Activated naive CD8-positive, alpha-beta T cell treated with anti-CD3 and anti-CD28 coated beads for 36 hours (primary cell): ENCODE measurements at regions not wholly inside any gene's neighbourhood (a gene's known extent, or its start where the extent isn't known, plus 50 kb on each side); places are given as distances from the start of the nearest gene placed in this dataset.

Experiments used
- DNase-seq: peaks from one replicate; pipeline ENCODE4 v3.0.0; 2021
- H3K27ac Mint-ChIP-seq: one replicate; pipeline ENCODE4 v1.8.0; 2022; ENCODE audit warnings: mild to moderate bottlenecking, moderate library complexity, mixed read lengths
- H3K27me3 Mint-ChIP-seq: one replicate; pipeline ENCODE4 v1.8.0; 2022; ENCODE audit warnings: mild to moderate bottlenecking, mixed read lengths
- H3K36me3 Mint-ChIP-seq: one replicate; pipeline ENCODE4 v1.8.0; 2021; ENCODE audit warnings: mild to moderate bottlenecking, mixed read lengths
- H3K4me1 Mint-ChIP-seq: one replicate; pipeline ENCODE4 v1.8.0; 2021; ENCODE audit warnings: mixed read lengths
- H3K4me3 Mint-ChIP-seq: one replicate; pipeline ENCODE4 v1.8.0; 2022; ENCODE audit warnings: mild to moderate bottlenecking, moderate library complexity, mixed read lengths
- H3K9me3 Mint-ChIP-seq: one replicate; pipeline ENCODE4 v1.8.0; 2022; ENCODE audit warnings: mixed read lengths

DNA sequence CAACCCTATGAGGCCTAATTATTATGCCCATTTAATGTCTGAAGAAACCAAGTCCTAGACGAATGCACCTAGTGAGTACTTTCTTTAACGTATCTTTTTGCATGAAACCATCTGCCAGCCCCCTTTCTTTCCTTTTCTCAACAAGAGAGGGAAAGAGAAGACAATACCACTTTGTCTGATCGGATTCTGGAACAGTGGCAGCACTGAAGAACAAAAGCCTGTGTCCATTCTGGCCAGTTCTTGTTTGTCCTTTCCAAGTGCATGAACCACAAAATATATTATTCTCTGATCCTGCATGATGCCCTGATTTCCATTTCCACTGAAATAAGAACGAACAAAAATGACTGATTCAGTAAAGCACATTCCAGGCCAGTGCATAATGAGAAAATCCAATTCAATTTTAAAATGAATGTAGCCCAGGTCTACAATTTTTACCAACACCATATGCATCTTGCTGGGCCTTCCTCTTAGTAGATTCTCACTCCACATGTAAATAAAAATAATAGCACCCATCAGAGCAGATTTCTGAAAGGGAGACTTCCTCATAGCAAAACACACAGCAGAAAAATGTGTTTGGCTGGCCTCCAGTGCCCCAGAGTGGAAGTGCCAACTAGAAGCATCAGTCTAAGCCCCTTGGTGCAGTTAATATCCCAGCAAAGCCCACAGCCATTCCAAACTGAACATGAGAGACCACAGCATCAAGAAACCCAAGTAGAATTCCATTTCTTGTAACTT is 422.6 kb upstream of the ID2 start:
- H3K4me3 Mint-ChIP-seq, result no peak overlapping the region

DNA sequence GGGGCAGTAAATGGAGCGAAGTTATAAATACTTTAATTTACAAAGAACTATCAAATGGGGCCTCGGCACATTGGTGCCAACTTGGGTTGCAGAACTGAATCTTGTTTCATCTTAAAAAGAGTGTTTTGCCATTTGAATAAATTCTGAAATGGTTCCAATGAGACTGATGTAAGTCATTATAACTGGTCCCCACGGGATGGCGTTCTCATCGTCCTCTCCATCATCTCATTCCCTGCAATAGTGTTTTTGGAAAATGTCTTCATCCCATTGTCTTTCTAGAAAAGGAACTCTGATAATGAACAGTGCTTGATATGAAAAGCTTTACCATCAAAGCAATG is 422.0 kb upstream of the ID2 start:
- no peak overlapping the region for H3K4me3 Mint-ChIP-seq
- no peak overlapping the region for H3K27ac Mint-ChIP-seq
- no peak for DNase-seq
- H3K36me3 Mint-ChIP-seq, result no peaks in the 10 kb centered on the region
- H3K4me1 Mint-ChIP-seq, result no peaks in the 10 kb centered on the region
- H3K9me3 Mint-ChIP-seq, result no peaks in the 10 kb centered on the region
- no peaks in the 10 kb centered on the region for H3K27me3 Mint-ChIP-seq

More for the DNA sequence above, 422.6 kb upstream of the ID2 start:
- Mint-ChIP-seq H3K9me3 (no peaks in the 10 kb centered on the region), H3K27ac (no peak overlapping the region), H3K27me3 (no peaks in the 10 kb centered on the region), H3K36me3 (no peaks in the 10 kb centered on the region), H3K4me1 (peaks cover 3% of the 10 kb centered on the region)
- no peak for DNase-seq

DNA sequence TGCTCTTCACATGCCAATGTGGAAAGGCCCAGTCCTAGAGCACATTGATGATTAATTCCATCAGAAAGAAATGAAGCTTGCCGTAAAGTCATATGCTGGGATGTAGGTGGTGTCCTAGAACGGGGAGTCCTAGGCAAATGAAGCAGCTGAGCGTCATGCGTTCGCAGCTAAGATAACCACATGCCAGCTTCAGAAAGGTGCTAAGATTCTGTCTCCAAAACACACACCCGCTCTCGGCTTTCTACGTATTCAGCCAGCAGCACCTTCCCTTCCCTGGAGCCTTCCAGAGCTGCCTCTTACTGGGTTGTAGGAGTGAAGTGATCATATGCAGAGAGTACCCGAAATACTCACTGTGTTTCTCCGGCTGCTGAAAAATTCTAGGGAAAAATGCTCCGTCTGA is 421.6 kb upstream of the ID2 start:
- H3K9me3 Mint-ChIP-seq, result no peaks in the 10 kb centered on the region
- no peak overlapping the region for H3K27ac Mint-ChIP-seq
- H3K36me3 Mint-ChIP-seq, result no peaks in the 10 kb centered on the region
- no peaks in the 10 kb centered on the region for H3K4me1 Mint-ChIP-seq
- H3K4me3 Mint-ChIP-seq, result no peak overlapping the region
- no peaks in the 10 kb centered on the region for H3K27me3 Mint-ChIP-seq
- no peak for DNase-seq

DNA sequence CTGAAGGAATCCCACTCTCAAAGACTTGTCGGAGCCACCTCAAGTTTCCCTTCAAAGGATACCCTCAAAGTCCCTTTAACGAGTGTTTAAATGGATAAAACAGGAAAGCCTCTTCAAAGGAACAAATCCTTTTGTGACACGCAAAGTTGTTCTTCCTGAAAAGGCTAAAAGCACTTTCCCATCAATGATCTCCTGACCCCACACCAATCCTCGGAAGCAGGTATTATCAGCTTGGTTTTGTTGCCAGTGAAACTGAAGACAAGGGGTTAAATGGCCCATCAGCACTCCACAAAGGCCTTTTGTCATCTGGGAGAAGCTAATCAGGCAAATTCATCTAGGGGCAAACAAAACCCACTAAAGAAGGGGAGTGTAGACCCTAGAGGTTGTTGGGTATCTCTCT is 418.0 kb upstream of the ID2 start:
- no peaks in the 10 kb centered on the region for H3K36me3 Mint-ChIP-seq
- no peaks in the 10 kb centered on the region for H3K4me1 Mint-ChIP-seq
- H3K27me3 Mint-ChIP-seq, result no peaks in the 10 kb centered on the region
- H3K4me3 Mint-ChIP-seq, result no peak overlapping the region
- no peaks in the 10 kb centered on the region for H3K9me3 Mint-ChIP-seq
- DNase-seq, result no peak
- H3K27ac Mint-ChIP-seq, result no peak overlapping the region

DNA sequence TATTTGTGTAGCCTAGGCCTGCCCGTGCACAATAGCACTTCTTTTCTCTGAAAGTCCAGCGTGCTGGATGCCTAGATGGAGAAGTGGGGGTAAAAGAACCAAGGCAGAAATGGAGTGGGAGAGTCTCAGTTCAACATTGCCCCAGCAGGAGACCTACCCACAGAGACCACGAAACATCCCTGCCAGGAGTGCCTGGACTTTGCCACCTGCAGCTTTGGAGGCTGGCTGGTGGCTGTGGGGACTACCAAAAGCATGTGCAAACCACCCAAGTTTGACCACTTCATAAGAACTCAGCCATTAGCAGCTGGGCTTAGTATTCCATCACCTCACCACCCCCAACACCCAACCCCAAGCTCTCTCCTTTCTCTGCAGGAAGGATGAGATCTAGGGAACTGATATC is 416.9 kb upstream of the ID2 start:
- no peaks in the 10 kb centered on the region for H3K27me3 Mint-ChIP-seq
- H3K27ac Mint-ChIP-seq, result no peak overlapping the region
- DNase-seq, result no peak
- no peak overlapping the region for H3K4me3 Mint-ChIP-seq
- H3K36me3 Mint-ChIP-seq, result no peaks in the 10 kb centered on the region
- no peaks in the 10 kb centered on the region for H3K4me1 Mint-ChIP-seq
- no peaks in the 10 kb centered on the region for H3K9me3 Mint-ChIP-seq

DNA sequence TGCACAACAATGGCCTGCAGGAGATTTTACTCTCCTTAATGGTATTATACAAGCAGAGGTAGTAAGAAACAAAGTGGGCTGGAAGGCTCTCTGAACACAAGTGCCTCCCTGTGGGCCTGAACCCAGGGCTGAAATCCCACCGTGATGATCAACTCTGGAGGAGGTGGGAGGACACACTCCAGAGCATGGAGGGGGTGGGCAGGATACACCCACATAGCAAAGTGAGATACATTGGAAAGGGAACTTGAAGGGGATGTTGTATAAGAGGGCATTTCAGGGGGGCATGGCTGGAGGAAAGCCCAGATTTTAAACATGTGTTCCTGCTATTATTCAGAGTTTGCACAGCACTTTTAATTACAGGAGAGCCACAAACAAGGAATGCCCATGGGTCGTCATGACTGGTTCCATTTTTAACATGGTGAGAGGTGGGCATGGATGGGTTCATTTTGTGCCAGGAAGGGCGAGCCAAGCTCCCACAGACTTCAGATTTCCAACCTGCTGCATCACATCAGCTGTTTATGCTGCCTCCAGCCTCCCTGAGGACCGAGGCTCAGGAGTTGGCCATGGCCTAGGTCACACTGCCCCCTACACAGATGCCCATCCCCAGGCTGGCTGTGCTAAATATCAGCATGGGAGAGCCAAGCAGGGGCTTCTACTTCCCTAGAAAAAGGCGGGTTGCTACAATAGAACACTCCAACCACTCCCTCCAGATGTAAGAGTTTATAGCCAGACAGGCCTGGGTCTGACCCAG is 416.2 kb upstream of the ID2 start:
- Mint-ChIP-seq H3K4me3 (no peak overlapping the region), H3K9me3 (no peaks in the 10 kb centered on the region), H3K27me3 (no peaks in the 10 kb centered on the region), H3K4me1 (no peaks in the 10 kb centered on the region), H3K36me3 (no peaks in the 10 kb centered on the region), H3K27ac (no peak overlapping the region)
- no peak for DNase-seq

DNA sequence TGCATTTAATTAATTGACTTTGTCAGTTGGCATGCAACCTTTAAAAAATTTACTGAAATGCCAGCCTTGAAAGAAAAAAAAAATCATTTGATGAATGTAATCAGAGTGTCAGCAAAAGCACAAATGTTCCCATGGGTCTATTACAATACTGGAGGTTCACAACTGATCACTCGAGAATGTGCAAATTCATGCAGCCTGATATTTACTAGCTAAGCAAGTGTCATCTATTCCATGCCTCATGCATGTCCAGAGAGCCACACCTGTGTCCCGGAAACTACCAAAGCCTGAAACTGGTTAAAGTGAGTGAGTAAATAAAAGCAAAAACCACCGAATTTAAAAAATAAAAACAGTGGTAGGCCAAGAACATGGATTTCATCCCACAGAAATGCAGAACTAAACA is 415.3 kb upstream of the ID2 start:
- H3K27me3 Mint-ChIP-seq, result no peaks in the 10 kb centered on the region
- no peak overlapping the region for H3K27ac Mint-ChIP-seq
- H3K4me3 Mint-ChIP-seq, result no peak overlapping the region
- no peak for DNase-seq
- H3K4me1 Mint-ChIP-seq, result no peaks in the 10 kb centered on the region
- H3K36me3 Mint-ChIP-seq, result no peaks in the 10 kb centered on the region
- H3K9me3 Mint-ChIP-seq, result no peaks in the 10 kb centered on the region

DNA sequence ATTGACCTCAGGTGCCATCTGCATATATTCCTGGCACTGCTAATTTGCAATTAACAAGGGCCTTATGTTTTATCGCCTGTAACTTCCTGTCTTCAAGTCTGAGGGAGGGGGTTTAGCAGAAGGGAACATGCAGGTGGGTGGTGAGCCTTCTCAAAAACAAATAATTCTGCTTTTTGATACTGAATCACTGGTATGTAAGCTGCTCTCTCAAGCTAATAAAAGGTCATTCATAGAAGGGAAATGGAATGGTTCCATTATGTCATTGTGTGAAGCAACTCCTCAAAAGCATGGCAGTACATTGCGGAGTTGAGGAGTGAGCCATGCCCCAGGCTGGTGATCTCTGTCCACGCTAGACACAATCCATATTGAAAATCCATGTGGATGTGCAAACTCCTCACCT is 414.8 kb upstream of the ID2 start:
- Mint-ChIP-seq H3K4me3 (no peak overlapping the region), H3K4me1 (no peaks in the 10 kb centered on the region), H3K36me3 (no peaks in the 10 kb centered on the region), H3K9me3 (no peaks in the 10 kb centered on the region), H3K27ac (no peak overlapping the region), H3K27me3 (no peaks in the 10 kb centered on the region)
- no peak for DNase-seq

DNA sequence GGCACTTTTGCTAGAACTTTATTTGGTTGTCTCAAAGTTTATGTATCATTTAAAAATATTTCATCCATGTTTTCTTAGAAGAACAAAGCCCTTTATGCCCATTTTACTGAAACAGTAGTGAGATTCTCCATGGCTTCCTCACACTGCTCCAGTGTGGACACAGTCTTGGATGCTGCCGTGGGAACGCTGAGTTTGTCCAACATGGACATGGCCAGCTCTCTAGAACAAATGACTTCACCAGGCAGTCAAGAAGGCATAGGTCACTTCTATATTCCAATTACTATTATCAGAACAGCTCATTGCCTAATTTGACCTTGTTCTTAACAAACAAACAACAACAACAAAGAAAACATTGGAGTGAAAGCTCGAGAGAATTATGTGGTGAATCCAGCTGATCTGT is 414.1 kb upstream of the ID2 start:
- Mint-ChIP-seq H3K27ac (no peak overlapping the region), H3K9me3 (no peaks in the 10 kb centered on the region), H3K27me3 (no peaks in the 10 kb centered on the region), H3K4me3 (no peak overlapping the region), H3K4me1 (no peaks in the 10 kb centered on the region), H3K36me3 (no peaks in the 10 kb centered on the region)
- DNase-seq, result no peak

DNA sequence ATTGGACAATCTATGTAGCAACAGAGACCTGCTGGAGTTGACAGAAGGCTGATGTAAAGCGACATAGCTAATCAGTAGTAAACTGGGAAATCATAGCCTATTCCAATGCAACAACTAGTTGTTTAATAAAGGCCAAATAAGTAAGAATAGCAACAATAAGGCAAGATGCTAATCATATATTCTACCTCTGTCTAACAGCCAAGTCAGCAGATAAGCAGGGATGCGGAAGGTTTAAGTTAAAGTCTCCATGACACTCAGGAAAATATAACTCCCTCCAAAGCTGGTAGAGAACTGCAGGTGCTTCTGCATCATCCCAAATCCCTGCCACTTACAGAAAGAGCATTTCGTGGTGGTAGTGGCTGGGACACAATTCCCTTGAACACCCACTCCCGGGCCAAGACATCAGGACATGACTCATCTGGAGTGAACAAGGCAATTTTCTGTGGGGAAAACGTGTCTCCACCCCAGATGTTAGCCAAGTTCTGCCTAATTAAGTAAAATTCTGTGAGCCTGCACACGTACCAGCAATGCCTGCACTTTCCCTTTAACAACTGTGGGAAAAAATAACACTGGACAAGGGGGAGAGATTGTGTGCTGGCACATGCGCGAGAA is 413.6 kb upstream of the ID2 start:
- no peaks in the 10 kb centered on the region for H3K36me3 Mint-ChIP-seq
- no peaks in the 10 kb centered on the region for H3K4me1 Mint-ChIP-seq
- no peak overlapping the region for H3K27ac Mint-ChIP-seq
- no peak for DNase-seq
- no peaks in the 10 kb centered on the region for H3K9me3 Mint-ChIP-seq
- no peaks in the 10 kb centered on the region for H3K27me3 Mint-ChIP-seq
- no peak overlapping the region for H3K4me3 Mint-ChIP-seq

DNA sequence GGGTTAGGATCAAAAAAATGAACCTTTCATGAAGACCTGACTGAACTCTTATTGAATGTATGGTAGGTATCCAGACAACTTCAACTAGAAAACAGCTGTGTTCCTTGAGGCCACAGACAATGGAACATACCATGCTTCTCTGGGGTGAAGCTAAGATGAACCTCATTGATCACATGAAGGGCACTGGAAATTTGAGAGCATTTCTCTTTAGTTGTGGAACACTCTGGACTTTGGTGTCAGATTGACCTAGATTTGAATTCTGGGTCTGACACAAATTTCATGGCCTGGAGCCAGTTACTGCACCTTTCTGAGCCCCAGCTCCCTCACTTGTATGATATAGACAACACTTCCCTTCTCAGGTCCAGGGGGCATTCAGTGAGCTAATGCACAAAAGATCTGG is 411.2 kb upstream of the ID2 start:
- H3K4me1 Mint-ChIP-seq, result no peaks in the 10 kb centered on the region
- no peak overlapping the region for H3K4me3 Mint-ChIP-seq
- H3K27ac Mint-ChIP-seq, result no peak overlapping the region
- H3K27me3 Mint-ChIP-seq, result no peaks in the 10 kb centered on the region
- H3K9me3 Mint-ChIP-seq, result no peaks in the 10 kb centered on the region
- no peaks in the 10 kb centered on the region for H3K36me3 Mint-ChIP-seq
- no peak for DNase-seq

DNA sequence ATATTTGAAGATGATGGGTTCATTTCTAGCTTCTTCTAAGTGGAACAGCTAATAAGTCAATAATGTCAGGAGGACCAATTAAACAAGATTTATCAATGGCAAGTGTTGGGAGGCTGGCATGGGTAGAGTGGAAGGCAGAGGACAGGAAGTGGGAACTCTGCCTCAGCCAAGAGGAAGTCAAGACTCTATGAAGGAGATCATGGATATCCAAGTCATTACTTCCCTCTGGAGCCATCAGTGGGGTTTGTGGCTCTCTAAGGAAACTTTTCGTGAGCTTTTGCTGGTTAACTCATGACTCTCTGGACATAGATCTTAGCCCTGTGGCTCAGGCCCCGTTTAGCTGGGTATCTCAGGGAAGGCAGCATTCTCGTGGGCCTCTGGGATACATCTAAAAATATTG is 410.4 kb upstream of the ID2 start:
- no peaks in the 10 kb centered on the region for H3K36me3 Mint-ChIP-seq
- H3K27ac Mint-ChIP-seq, result no peak overlapping the region
- H3K27me3 Mint-ChIP-seq, result no peaks in the 10 kb centered on the region
- no peaks in the 10 kb centered on the region for H3K4me1 Mint-ChIP-seq
- DNase-seq, result no peak
- no peak overlapping the region for H3K4me3 Mint-ChIP-seq
- peaks cover 2% of the 10 kb centered on the region for H3K9me3 Mint-ChIP-seq

DNA sequence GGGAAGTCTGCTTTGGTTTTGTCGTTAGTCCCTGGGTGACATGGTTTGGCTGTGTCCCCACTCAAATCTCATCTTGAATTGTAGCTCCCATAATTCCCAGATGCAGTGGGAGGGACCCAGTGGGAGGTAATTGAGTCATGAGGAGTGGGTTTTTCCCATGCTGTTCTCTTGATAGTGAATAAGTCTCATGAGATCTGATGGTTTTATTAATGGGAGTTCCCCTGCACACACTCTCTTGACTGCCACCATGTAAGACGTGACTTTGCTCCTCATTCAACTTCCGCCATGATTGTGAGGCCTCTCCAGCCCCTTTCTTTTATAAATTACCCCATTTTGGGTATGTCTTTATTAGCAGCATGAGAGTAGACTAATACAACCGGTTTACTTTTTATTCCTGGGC is 405.8 kb upstream of the ID2 start:
- H3K27ac Mint-ChIP-seq, result no peak overlapping the region

DNA sequence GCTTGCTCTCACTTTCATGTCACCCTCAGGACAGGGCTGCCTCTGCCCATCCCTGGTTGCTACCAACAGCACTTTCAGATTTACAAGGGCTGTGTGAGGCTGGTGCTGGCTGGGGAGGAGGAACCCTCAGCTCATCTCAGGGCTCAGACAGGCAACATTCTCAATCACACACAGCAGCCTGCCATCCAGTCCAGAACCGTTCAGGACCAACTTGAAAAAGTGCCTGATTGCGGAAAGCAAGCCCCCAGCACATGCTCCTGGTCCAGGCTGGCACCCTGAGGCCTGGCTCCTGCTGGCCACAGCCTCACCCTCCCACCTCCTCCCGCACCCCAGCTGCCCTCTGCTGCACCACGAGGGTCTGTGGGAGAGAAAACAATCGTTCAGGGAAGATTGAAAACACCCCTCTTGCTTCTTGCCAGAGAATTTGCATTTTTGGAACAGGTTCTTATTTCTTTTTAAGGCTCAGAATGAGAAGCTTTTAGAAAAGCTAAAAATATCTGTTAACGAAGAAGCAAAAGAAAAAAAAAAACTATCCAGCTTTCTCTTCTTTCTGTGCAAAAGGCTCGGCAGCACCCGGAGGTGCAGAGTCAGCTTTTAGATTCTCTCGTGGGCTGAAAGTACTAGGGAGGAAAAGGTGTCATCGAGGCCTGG is 403.8 kb upstream of the ID2 start:
- DNase-seq, result no peak
- Mint-ChIP-seq H3K4me3 (no peak overlapping the region), H3K36me3 (no peaks in the 10 kb centered on the region), H3K9me3 (peaks cover 2% of the 10 kb centered on the region), H3K27me3 (no peaks in the 10 kb centered on the region), H3K27ac (no peak overlapping the region), H3K4me1 (no peaks in the 10 kb centered on the region)

More for the DNA sequence above, 405.8 kb upstream of the ID2 start:
- no peaks in the 10 kb centered on the region for H3K36me3 Mint-ChIP-seq
- H3K4me3 Mint-ChIP-seq, result no peak overlapping the region
- DNase-seq, result no peak
- H3K27me3 Mint-ChIP-seq, result no peaks in the 10 kb centered on the region
- H3K9me3 Mint-ChIP-seq, result peaks cover 2% of the 10 kb centered on the region
- no peaks in the 10 kb centered on the region for H3K4me1 Mint-ChIP-seq

DNA sequence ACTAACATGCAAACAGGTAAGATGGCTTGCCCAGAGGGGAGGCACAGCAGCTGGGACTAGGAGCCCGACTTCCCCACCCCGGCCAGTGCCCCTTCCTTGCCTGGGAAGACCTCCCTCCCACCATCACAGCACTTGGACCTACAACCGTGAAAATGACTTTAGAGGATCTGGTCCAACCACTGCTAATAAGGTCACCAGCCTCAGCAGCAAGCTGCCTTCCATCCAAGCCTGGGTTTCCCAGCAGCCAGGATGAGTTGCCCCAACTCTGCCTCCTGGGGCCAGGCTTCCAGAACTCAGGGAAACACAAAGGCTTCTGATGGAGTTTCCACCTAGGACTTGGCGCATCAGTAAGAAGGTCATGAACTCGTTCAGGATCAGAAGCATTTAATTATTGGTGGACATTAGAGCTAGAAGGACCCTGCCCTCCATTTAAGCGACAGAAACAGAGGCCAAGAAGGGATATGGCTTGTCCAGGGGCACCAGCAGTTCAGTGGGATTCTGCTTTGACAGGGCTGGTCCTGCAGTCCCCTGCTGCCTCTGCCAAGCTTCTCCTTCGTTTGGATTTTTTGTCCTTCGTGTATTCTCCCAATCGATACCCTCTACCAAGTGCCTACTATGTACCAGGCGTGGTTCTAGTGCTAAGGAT is 403.0 kb upstream of the ID2 start:
- no peaks in the 10 kb centered on the region for H3K36me3 Mint-ChIP-seq
- no peak overlapping the region for H3K4me3 Mint-ChIP-seq
- no peak overlapping the region for H3K27ac Mint-ChIP-seq
- H3K4me1 Mint-ChIP-seq, result no peaks in the 10 kb centered on the region
- H3K9me3 Mint-ChIP-seq, result peaks cover 2% of the 10 kb centered on the region
- no peaks in the 10 kb centered on the region for H3K27me3 Mint-ChIP-seq
- no peak for DNase-seq
